ENCODE measurements at regions not wholly inside any gene's neighbourhood (a gene's known extent, or its start where the extent isn't known, plus 50 kb on each side); places are given as distances from the start of the nearest gene placed in this dataset.

DNA sequence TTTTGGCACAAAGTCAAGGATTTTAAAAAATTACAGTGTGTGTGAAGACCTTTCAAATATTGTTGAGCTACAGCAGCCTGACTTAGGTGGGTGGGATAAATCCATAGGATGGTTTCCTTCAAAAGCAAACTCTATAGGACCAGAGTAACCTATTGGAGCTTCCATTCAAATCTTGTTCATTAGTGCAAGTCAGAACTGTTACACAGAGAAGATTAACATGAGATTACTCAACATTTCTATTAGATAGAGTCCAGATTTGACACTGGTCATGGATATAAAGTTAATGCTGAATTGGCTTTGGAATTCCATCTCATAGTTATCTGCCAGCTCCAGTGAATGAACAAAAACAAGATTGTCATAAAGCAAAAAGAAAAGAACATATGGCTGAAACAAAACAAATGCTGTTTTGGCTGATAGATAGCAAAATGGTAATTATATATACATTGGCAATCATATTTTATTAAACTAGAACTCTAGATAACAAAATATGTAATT is 129.6 kb upstream of the SEMA3A start:
- no peak for DNase-seq
- peaks cover 4% of the 10 kb centered on the region; the same call in 1 of the 2 replicates for H3K9me3 Mint-ChIP-seq
- H3K4me3 Mint-ChIP-seq, result no peak overlapping the region
- no peak overlapping the region for H3K27ac Mint-ChIP-seq
- peaks cover 3% of the 10 kb centered on the region for H3K27me3 Mint-ChIP-seq (ENCODE audit: insufficient read depth)
- peaks cover 12% of the 10 kb centered on the region; the same call in 1 of the 2 replicates for H3K4me1 Mint-ChIP-seq (ENCODE audit: low read depth)
- TF ChIP-seq CTCF (IDR thresholded peaks at IDR 0.05), result no peak
- H3K36me3 Mint-ChIP-seq (ENCODE audit: low read depth), result peaks cover 10% of the 10 kb centered on the region; the same call in 1 of the 2 replicates

- Mint-ChIP-seq H3K4me1 (ENCODE audit: low read depth) (peaks cover 6% of the 10 kb centered on the region; the same call in 1 of the 2 replicates), H3K9me3 (peaks cover 2% of the 10 kb centered on the region; the same call in 1 of the 2 replicates), H3K27me3 (ENCODE audit: insufficient read depth) (peaks cover 1% of the 10 kb centered on the region; the same call in 1 of the 2 replicates), H3K4me3 (no peak overlapping the region), H3K27ac (no peak overlapping the region), H3K36me3 (ENCODE audit: low read depth) (peaks cover 8% of the 10 kb centered on the region; the same call in 1 of the 2 replicates)
- no peak for DNase-seq
- TF ChIP-seq CTCF (IDR thresholded peaks at IDR 0.05), result no peak
Measured at GRCh38 chr7:84317536-84317935, 122.9 kb upstream of the SEMA3A start.

GRCh38 chr7:84314263-84314662 is 119.7 kb upstream of the SEMA3A start:
- TF ChIP-seq CTCF (IDR thresholded peaks at IDR 0.05), result no peak
- H3K27ac Mint-ChIP-seq, result no peak overlapping the region
- peaks cover 5% of the 10 kb centered on the region; the same call in 1 of the 2 replicates for H3K4me1 Mint-ChIP-seq (ENCODE audit: low read depth)
- DNase-seq, result no peak
- no peaks in the 10 kb centered on the region for H3K27me3 Mint-ChIP-seq (ENCODE audit: insufficient read depth)
- no peaks in the 10 kb centered on the region for H3K9me3 Mint-ChIP-seq
- no peak overlapping the region for H3K4me3 Mint-ChIP-seq
- no peaks in the 10 kb centered on the region for H3K36me3 Mint-ChIP-seq (ENCODE audit: low read depth)

GRCh38 chr7:84304407-84304806 is 109.8 kb upstream of the SEMA3A start:
- Mint-ChIP-seq H3K9me3 (no peaks in the 10 kb centered on the region), H3K27me3 (ENCODE audit: insufficient read depth) (no peaks in the 10 kb centered on the region), H3K36me3 (ENCODE audit: low read depth) (no peaks in the 10 kb centered on the region), H3K4me3 (no peak overlapping the region), H3K27ac (no peak overlapping the region), H3K4me1 (ENCODE audit: low read depth) (peaks cover 7% of the 10 kb centered on the region; the same call in 1 of the 2 replicates)
- DNase-seq, result no peak
- no peak for TF ChIP-seq CTCF (IDR thresholded peaks at IDR 0.05)

DNA sequence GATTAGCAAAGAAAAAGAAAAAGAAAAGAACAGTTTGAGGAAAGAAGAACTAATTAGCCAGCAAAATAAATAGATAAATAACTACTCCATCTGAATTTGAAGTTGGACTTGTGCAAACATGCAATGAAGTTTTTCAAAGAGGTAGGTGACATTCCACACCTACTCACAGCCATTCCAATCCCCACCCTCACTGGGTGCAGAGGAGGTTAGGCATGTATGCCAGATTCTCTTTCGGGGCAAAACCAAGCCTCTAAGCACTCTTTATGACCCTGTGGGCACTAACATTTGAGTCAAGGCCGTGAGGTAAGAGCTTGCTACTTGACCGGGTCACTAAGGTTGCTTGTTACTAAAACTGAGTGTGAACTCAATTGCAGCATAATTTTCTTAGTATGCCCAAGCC is 108.4 kb upstream of the SEMA3A start:
- Mint-ChIP-seq H3K4me3 (no peak overlapping the region), H3K27ac (no peak overlapping the region), H3K36me3 (ENCODE audit: low read depth) (no peaks in the 10 kb centered on the region), H3K27me3 (ENCODE audit: insufficient read depth) (no peaks in the 10 kb centered on the region), H3K9me3 (no peaks in the 10 kb centered on the region), H3K4me1 (ENCODE audit: low read depth) (peaks cover 7% of the 10 kb centered on the region; the same call in 1 of the 2 replicates)
- no peak for TF ChIP-seq CTCF (IDR thresholded peaks at IDR 0.05)
- DNase-seq, result no peak

Data from HFFc6 (cell line).